GM21515 (cell line): ENCODE measurements at regions not wholly inside any gene's neighbourhood (a gene's known extent, or its start where the extent isn't known, plus 50 kb on each side); places are given as distances from the start of the nearest gene placed in this dataset.
"Not testable (repeated sequence)": the region's sequence is repeated elsewhere in the genome, so short reads cannot be mapped to it uniquely, and the experiment has no call there.

Experiments
- ATAC-seq: cut with Tn5 transposase; IDR thresholded peaks from one replicate; pipeline ENCODE4 v1.9.1; 2021; ENCODE audit not compliant: unreplicated experiment

DNA sequence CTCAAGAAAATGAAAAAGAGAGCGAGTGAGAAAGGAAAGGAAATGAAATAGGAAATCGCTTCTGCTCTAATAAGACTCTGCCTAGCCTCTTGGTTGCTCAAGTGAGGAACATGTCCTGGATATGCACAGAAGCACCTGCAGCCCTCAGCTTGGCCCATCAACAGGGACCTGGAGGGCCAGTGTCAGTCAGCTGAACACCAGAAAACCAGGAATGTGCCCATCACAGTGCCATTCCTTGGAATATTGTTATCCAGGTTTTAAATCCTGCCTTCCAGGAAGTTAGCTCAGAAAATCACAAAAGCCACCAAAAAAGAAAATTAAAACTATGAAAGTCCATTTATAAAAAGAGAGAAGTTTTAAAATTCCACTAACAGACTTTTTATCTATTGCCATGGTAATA, 173.4 kb upstream of the TPM1 start:
- no peak for ATAC-seq

DNA sequence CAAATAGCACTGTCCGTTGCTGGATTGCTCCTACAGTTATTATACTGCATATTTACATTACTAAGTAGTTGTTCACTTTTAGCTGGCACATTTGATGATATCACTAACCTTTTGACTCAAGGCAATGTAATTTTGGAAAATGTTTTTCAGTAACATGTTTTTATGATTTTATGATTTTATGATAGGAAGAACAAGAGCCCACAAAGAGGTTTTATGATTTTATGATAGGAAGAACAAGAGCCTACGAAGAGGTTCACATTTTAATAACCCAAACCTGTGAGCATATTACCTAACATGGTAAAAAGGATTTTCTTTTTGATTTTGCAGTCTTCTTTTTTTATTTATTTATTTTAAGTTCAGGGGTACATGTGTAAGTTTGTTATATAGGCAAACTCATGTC, 172.3 kb upstream of the TPM1 start:
- ATAC-seq, result no peak

DNA sequence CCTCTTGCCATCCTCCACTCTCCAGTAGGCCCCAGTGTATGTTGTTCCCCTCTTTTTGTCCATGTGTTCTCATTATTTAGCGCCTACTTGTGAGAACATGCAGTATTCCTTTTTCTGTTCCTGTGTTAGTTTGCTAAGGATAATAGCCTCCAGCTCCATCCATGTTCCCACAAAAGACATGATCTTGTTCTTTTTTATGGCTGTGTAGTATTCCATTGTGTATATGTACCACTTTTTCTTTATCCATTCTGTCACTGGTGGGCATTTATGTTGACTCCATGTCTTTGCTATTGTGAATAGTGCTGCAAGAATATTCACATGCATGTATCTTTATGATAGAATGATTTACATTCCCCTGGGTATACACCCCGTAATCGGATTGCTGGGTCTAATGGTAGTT, 171.8 kb upstream of the TPM1 start:
- not testable (repeated sequence) for ATAC-seq

DNA sequence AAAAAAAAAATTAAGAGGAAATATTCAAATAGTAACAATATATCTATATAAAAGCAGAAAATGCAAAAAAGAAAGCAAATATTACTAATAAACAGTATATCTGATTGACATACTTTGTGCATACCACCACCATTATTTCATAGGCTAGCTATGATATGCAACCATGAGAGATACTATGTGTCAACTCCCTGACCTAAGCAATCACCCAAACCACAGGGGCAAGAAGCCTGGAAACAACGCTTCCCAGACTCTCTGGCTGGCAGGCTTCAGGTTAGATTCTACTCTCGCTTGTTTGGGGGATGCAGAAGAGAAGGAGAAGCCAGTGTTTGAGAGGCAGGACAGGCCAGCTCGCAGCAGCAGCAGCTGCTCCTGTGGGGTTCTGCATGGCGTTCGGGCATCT, 169.3 kb upstream of the TPM1 start:
- ATAC-seq, result no peak

DNA sequence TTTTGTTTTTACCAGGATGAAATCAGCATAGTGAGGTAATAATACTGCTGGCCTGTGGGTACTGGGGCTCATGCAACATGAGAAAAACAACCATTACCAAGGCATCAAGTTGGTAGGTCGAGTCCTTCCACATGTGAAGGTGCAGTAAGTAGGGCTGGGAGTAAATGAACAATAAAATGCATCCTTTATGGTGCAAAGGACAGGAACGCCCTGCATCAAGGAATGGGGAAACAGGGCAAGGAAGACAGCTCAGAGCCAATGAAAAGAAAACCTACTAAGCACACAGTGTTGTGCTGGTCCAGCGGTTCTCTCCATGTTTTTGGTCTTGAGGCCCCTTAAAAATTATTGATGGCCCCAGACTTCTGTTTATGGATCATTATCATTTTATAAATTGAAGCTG, 168.5 kb upstream of the TPM1 start:
- ATAC-seq, result no peak

DNA sequence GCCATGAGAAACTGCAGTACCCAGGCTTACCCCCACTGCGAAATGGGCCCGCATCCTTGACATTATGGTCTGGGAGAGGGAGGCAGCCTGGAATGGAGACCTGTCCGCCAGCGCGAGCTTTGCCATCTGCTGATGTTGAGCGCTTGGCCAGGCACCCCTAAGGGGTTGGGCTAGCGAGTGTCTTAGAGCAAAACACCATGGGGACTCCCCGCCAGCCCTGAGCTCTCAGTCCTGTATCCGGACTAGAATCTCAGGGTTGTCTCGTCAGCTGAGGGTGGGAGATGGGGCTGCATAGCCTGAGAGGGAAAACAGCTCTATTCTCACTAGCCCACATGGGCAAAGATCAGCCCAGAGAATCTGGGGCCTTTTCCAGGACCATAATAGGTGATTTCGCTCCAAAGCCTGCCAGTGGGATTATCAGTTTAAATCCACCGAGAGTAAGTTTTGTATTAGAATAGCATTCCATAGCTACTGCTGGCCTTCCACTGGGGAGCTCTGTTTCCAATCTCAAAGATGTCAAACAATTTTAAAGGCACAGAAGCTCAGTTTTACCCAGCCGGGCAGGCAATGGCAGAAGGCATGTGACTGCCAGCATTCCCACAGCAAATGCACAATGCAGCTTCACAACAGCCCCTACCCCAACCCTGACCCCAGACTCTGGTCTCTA, 167.5 kb upstream of the TPM1 start:
- ATAC-seq, result no peak

DNA sequence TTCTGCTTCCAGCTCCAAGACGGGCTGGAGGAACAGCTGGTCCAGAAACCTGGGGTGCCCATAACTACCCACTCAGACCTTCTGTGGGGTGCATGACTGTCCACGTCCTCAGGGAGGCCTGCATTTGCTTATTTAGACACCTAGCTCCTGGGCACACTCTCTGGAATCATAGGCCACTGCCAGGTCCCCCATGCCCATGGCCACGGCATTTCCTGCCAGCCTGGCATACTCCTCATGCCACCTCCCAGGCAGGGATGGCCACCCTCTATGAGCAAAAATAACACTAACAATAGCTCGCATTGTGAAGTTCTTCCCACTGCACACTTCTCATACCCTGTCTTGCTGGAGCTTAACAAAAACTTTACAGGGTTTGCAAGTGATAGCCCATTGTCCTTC, 166.9 kb upstream of the TPM1 start:
- ATAC-seq, result no peak

DNA sequence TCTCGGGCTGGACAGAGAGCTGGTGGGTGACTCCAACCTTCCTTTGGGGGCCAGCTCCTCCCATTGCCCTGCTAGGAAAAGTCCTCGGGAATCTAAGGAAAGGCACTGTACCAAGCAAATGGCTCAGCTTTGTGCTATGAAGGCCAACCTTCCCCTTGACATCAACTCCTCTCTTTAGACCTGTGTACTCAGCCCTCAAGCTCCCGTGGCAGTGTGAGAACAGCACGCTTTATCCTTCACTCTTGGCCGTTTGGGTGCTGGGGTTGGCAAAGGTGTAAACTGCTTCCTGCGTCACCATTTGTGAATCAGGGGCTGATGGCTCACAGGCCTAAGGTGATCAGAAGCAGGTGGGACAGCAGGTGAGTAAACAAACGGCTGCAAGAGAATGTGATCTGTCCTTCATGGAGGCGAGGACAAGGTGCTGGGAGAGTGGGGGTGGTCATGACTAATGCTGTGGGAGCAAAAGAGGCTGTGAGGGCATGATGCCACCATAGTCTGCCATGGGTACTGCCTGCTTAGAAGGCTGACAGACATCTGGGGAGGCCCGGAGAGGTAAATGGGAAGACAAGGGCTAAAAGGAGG, 165.2 kb upstream of the TPM1 start:
- ATAC-seq, result no peak

DNA sequence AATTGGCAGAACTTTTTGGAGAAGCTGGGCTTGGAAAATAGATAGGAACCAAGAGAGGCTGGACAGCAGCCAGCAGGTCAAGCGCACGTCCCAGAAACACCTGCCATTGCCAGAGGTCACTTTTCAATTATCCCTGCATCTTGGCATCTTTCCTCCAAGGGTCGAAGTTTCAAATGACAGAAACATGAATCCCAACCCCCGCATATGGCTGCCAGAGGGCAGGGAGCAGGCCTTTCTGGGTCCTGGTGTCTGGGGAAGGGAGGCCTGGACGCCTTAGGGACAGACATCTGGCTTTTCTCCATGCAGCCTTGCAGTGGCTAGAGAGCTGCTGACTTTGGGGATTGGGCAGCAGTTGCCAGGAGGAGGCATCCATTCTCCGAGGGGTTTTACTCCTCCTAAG, 164.5 kb upstream of the TPM1 start:
- no peak for ATAC-seq

DNA sequence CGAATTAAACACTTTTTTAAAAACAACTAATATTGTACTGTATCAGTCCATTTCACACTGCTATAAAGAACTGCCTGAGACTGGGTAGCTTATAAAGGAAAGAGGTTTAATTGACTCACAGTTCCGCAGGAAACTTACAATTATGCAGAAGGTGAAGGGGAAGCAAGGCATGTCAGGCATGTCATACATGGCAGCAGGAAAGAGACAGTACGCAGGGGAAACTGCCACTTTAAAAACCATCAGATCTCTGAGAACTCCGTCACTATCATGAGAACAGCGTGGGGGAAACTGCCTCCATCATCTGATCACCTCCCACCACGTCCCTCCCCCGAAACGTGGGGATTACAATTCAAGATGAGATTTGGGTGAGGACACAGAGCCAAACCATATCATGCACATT, 162.8 kb upstream of the TPM1 start:
- ATAC-seq, result no peak

DNA sequence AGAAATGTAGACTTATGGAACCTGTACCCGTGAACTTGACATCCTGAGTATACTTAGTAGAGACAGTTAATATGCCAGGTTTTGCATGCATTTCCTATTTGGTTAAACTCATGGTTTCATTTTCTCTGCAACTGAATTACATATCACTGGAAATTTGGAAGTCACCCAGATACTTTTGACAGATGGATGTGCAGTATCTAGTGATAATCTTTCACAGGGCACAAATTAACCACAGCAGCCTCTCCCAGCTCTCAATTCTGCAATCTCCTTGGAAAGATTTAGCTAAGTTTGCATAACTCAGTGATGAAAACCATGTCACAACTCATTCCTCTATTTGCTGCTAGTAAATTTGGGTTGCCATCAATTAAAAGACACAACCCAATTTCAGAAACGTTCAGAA, 162.3 kb upstream of the TPM1 start:
- no peak for ATAC-seq

DNA sequence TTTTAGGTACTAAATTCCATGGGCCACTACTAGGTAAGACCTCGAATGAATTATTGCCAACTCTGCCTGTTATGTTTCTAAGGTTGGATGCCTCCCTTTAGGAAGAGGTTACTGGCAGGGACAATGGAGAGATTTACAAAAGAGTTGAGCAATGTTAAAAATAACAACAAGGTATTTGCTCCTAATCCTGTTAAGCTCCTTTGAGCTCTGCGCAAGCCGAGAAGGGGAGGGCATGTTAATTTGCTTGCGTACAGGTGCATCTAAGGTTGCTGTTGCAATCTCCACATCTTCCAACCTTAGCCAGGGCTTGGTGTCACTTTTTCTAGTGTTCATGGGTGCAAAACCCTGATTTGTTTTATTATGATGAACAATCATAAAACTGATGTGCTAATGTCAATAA, 161.5 kb upstream of the TPM1 start:
- ATAC-seq, result no peak

DNA sequence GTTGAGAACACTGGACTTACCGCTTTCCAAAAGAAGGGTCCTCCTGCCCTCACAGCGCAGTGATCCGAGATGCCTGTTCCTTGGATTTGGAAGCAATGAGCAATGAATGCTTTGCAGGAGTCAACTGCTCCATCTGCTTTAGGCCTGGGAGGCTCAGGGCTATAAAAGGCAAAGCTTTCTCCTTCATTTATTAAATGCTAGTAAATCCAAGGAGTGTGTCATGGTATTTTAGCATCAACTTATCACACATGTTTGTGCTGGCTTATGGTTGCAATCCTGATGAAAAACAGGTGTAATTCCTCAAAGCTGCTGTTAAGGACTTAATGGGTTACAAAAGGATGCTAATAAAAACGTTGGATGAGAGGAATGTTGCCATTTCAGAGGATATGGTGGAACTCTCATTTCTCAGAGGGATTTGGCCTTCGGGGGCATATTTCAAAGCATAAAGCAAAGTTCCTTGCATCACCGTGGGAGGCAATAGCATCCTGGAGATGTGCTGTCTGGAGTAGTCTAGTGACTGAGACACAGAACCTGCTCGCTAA, 158.5 kb upstream of the TPM1 start:
- no peak for ATAC-seq

DNA sequence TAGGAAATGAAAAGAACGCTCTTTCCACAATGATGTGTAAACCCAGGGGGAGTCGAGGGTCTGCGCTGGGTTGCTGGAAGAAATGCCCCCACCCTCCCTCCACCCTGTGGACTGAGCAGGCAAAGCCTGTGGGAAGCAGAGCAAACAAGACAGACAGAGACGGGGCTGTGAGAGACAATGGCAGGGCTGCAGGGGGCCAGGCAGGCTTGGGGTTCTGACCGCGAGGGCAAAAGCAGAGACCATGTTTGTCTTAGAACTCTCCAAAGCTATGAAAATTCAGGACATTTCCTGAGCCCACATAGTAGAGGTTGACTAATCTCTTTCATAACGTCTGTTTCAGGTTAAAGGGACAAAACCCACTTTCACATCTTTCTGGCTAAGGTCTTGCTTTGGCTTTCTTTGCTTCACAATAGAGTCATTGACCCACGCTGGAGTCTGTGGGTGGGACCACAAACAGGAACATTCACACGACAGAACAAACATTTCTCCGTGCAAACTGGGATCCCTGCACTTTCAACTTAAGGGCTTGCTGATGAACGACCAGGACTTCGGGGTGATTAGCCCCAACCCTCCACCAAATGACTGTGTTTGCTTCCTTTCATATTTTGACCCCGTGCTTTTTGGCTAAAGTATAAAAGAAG, 156.0 kb upstream of the TPM1 start:
- no peak for ATAC-seq

DNA sequence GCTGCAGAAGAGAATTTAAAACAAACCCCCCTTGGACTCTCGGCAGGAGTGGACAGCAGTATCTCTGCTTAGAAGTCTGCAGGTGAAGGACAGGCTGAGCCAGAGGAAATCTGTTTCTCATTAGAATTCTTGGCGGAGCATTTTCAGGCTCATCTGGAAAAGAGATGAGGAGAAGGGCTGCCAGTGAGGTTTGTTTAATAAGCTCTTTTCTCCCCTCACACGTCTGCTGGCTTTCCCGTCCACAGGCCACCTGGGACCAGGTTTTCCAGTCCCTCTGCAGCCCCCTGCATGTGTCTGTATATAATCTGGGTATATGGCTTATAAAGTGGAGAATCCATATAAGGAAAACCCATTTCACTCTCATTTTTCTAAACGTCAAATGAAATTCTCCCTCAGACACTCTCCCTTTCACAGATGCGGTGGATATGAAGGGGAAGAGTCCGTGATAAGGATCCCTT, 155.4 kb upstream of the TPM1 start:
- ATAC-seq, result no peak

DNA sequence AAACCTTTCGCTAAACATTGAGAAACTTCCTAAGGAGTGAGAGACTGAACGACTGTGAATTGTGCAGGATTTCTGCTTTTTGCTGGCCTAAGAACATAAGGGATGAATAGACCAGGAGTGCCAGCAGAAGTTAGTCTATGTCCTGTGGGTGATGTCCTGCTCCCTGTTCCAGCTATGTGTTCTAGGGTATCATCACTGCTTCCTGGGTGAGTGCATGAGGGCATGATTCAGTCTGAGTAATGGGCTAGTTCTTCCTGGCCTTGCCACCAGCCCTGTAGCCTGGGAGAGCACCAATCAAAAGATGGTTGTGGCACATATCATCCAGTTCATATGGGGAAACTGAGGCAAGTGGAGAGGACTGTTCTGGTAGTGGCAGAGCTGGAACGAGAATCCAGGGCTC, 153.9 kb upstream of the TPM1 start:
- no peak for ATAC-seq

DNA sequence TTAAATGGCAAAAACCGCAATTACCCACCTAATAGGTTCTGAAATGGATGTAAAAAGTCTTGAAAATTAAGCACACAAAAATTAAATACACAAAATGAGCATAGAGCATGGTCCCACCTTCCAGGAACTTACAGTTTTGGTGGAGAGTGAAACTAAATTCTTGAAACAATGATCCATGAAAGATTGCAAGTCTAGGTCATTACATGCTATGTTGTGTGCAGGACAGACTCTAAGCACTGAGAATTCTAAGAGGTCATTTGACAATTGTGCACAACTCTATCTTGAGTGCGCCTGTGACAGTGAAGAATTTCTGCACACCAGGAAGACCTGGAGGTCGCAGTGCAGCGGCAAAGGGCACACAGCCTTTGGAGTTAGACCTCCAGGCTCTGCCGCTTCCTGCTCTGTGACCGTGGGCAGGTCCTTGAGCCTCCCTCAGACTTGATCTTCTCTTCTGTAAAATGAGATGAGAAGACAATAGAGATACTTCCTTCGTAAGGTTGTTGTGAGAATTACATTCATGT, 153.3 kb upstream of the TPM1 start:
- ATAC-seq, result no peak

DNA sequence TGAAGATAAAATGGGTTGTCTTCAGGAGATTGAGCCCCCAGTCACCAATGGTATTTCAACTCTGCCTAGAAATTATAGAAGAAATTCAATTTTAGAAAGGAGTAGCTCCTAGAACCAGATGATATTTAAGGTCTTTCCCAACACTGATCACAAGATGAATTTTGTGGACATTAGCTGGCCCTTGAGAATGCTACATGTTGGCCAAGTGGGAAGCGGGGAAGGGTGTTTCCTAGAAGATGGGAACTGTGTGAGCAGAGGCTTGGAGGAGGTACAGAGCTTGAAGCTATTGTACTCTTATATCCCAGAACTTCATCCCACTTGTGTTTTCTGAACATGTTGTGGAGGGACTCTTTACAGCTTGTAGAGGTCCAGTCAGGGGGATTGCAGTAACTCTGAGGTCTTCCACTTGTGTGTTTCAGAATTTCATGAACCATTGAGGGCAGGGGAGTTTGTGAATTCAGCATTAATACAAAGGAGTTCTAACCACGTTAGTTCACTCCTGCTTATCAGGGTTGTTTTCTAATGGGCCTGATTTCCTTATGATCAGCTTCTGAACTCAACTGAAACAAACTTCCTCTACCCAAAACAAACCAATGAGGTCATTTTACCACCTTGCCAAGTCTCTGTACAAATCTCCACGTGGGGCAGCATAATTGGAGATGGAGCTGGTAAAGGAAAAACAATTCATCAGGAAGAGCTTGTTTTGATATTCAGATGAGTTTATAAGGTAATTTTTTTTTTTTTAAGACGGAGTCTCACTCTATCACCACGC, 152.6 kb upstream of the TPM1 start:
- ATAC-seq, result no peak

DNA sequence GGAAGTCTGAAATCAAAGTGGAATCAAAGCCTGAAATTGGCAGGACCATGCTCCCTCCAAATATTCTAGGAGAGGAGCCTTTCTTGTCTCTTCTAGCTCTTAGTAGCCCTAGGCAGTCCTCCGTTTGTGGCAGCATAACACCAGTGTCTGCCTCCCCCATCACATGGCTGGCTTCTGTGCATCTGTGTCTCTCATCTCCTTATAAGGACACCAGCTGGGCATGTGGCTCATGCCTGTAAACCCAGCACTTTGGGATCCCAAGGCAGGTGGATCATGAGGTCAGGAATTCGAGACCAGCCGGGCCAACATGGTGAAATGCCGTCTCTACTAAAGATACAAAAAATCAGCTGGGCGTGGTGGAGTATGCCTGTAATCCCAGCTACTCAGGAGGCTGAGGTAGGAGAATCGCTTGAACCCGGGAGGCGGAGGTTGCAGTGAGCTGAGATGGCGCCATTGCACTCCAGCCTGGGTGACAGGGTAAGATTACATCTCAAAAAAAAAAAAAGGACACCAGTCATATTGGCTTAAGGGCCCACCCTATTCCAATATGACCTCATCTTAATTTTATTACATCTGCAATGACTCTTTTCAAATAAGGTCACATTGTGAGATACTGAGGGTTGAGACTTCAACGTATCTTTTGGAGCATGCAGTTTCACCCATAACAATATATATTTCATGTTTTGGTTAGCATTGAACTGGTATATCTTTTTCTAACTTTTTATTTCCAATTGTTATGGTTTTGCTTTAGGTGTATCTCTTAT, 148.0 kb upstream of the TPM1 start:
- no peak for ATAC-seq

DNA sequence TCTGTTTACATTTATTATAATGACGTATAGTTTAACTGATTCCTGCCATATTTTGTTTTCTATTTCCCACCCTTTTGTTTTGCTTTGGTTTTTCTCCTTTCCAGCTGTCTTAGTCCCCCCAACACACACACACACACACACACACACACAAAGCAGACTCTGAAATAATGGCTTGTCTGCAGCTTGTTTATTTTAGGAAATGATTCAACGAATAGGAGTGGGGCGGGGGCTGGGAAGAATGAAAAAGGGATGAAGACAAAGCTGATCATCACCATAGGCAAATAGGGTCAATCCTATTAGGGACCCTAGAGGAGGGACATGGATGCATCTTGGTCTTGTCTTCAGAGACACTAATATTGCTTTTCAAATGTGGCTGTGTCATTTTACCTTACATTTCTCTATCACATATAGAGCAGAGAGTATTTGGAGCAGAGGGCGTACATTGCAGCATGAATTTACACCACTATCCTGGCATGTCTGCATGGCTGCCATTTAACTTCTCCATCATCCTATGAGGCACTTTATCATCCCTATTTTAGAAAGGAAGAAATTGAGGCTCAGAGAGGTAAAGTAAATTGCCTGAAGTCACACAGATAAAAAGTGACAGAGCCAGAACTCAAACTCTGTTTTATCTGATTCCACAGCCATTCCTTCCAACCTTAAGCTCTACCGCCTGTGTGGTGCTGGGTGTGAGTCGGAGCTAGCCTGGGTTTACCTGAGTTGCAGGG, 147.2 kb upstream of the TPM1 start:
- ATAC-seq, result no peak
